Liver (tissue), 8 donors: ENCODE measurements at regions not wholly inside any gene's neighbourhood (a gene's known extent, or its start where the extent isn't known, plus 50 kb on each side); places are given as distances from the start of the nearest gene placed in this dataset.

ENCODE experiments used
- DNase-seq: peaks from one replicate; pipeline ENCODE4 v3.0.0-alpha.2; 2017; ENCODE audit warnings: low spot score
- H3K27ac ChIP-seq, 2 donors: one replicate each; pipeline ENCODE4 v1.7.0; 2013; ENCODE audit warnings: inconsistent platforms in 2 of 2, low read length in 2 of 2, control low read depth in 1 of 2, low read depth in 1 of 2, mild to moderate bottlenecking in 1 of 2
- H3K27me3 ChIP-seq, 4 donors: one replicate each; pipeline versions ENCODE4 v1.6.1 to v1.7.0; 2013; ENCODE audit warnings: low read length in 3 of 4, inconsistent platforms in 1 of 4, mild to moderate bottlenecking in 1 of 4, moderate library complexity in 1 of 4; ENCODE audit not compliant: control insufficient read depth in 4 of 4, insufficient read depth in 4 of 4
- H3K36me3 ChIP-seq, 4 donors: one replicate each; pipeline versions ENCODE4 v1.6.1 to v1.7.0; 2013; ENCODE audit warnings: low read length in 3 of 4, mild to moderate bottlenecking in 3 of 4, low read depth in 1 of 4, moderate library complexity in 1 of 4; ENCODE audit not compliant: control insufficient read depth in 4 of 4, insufficient read depth in 3 of 4
- H3K4me1 ChIP-seq, 4 donors: one replicate each; pipeline versions ENCODE4 v1.6.1 to v1.7.0; 2013; ENCODE audit warnings: low read length in 3 of 4, mild to moderate bottlenecking in 3 of 4, moderate library complexity in 1 of 4; ENCODE audit not compliant: control insufficient read depth in 4 of 4, insufficient read depth in 4 of 4
- H3K4me3 ChIP-seq, 3 donors: one replicate each; pipeline versions ENCODE4 v1.6.1 to v1.7.0; 2013; ENCODE audit warnings: low read length in 3 of 3, control low read depth in 1 of 3, low read depth in 1 of 3, mild to moderate bottlenecking in 1 of 3
- H3K9ac ChIP-seq, 2 donors: one replicate each; pipeline ENCODE4 v1.7.0; 2013; ENCODE audit warnings: low read length in 2 of 2, mild to moderate bottlenecking in 2 of 2, moderate library complexity in 2 of 2, control low read depth in 1 of 2, low read depth in 1 of 2
- H3K9me3 ChIP-seq, 4 donors: one replicate each; pipeline versions ENCODE4 v1.6.1 to v1.7.0; 2013; ENCODE audit warnings: low read length in 3 of 4; ENCODE audit not compliant: control insufficient read depth in 4 of 4
- EGR1 ChIP-seq, 2 donors: IDR thresholded peaks; 2 replicates each; pipeline ENCODE4 v1.6.1; 2016 to 2018; ENCODE audit warnings: antibody characterized with exemption in 2 of 2, low read depth in 2 of 2
- FOXA1 ChIP-seq: IDR thresholded peaks from 2 replicates; pipeline ENCODE4 v1.6.1; 2016; ENCODE audit warnings: antibody characterized with exemption
- FOXA2 ChIP-seq: IDR thresholded peaks from 2 replicates; pipeline ENCODE4 v1.6.1; 2016; ENCODE audit warnings: antibody characterized with exemption
- GABPA ChIP-seq, 2 donors: IDR thresholded peaks in 1 of 2; conservative IDR thresholded peaks in 1 of 2; 2 replicates each; pipeline ENCODE4 v1.6.1; 2016; ENCODE audit warnings: antibody characterized with exemption in 2 of 2, mild to moderate bottlenecking in 1 of 2, moderate library complexity in 1 of 2
- HNF4A ChIP-seq, 2 donors: conservative IDR thresholded peaks; 2 replicates each; pipeline ENCODE4 v1.6.1; 2016; ENCODE audit warnings: antibody characterized with exemption in 2 of 2, mild to moderate bottlenecking in 2 of 2
- HNF4G ChIP-seq: IDR thresholded peaks from 2 replicates; pipeline ENCODE4 v1.6.1; 2016; ENCODE audit warnings: antibody characterized with exemption
- JUND ChIP-seq, 2 donors: IDR thresholded peaks; 2 replicates each; pipeline ENCODE4 v1.6.1; 2016; ENCODE audit warnings: antibody characterized with exemption in 2 of 2
- NR2F2 ChIP-seq: IDR thresholded peaks from 2 replicates; pipeline ENCODE4 v1.6.1; 2016; ENCODE audit warnings: antibody characterized with exemption
- RAD21 ChIP-seq, 2 donors: IDR thresholded peaks; 2 replicates each; pipeline ENCODE4 v1.6.1; 2016; ENCODE audit warnings: antibody characterized with exemption in 2 of 2, mild to moderate bottlenecking in 2 of 2
- RXRA ChIP-seq, 2 donors: IDR thresholded peaks; 2 replicates each; pipeline ENCODE4 v1.6.1; 2017 to 2018; ENCODE audit warnings: antibody characterized with exemption in 2 of 2, mild to moderate bottlenecking in 1 of 2
- SP1 ChIP-seq: IDR thresholded peaks from 2 replicates; pipeline ENCODE4 v1.6.1; 2018; ENCODE audit warnings: antibody characterized with exemption, mild to moderate bottlenecking
- TAF1 ChIP-seq: conservative IDR thresholded peaks from 2 replicates; pipeline ENCODE4 v1.6.1; 2016; ENCODE audit warnings: antibody characterized with exemption, mild to moderate bottlenecking
- YY1 ChIP-seq: IDR thresholded peaks from 2 replicates; pipeline ENCODE4 v1.6.1; 2016; ENCODE audit warnings: antibody characterized with exemption, mild to moderate bottlenecking
- WGBS: extraction: QIAGEN DNeasy Blood & Tissue Kit; methylation state at CpG from one replicate; pipeline ENCODE4 v1.1.7; 2013; 5-methylcytosine and 5-hydroxymethylcytosine counted together
- TF ChIP-seq, protein P1 (sequence below): fragments of 150-350 bp; IDR thresholded peaks from 2 replicates; pipeline ENCODE4 v1.5.1; 2017; ENCODE audit warnings: improper control_type of control experiment, low read depth, low read length; ENCODE audit not compliant: missing input control
- TF ChIP-seq, protein P2 (sequence below): IDR thresholded peaks from 2 replicates; pipeline ENCODE4 v1.6.1; 2016; ENCODE audit warnings: antibody characterized with exemption
- TF ChIP-seq, protein P3 (sequence below): IDR thresholded peaks from 2 replicates; pipeline ENCODE4 v1.6.1; 2016; ENCODE audit warnings: antibody characterized with exemption
- TF ChIP-seq, protein P4 (sequence below): IDR thresholded peaks from 2 replicates; pipeline ENCODE4 v1.6.1; 2016; ENCODE audit warnings: antibody characterized with exemption
- TF ChIP-seq, protein P5 (sequence below): IDR thresholded peaks from 2 replicates; pipeline ENCODE4 v1.6.1; 2016; ENCODE audit warnings: antibody characterized with exemption, mild to moderate bottlenecking
- donor health status: healthy.
- donor health status: healthy.
- donor health status: healthy.
- donor health status: healthy.
- donor health status: healthy.

DNA sequence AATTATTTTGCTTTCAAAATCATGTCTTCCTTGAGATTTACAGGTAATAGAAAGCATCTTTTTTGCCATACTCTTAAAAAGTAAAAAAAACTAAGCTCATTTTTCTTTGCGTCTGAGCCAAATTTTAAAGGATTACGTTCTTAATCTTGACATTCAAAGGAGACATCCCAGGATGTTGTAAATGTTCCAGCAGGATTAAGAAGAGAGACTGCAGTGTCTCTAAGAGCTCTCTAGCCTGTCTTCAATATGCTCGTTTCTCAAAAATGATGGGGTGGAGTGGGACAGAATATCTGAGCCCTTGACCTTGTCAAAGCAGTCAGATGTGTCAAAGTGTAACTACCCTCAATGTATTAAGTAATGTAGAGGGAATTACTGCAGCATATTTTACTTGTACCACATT lies 363.3 kb downstream of the PCDH7 start:
- Histone ChIP-seq H3K9me3 (no peaks in the 10 kb centered on the region), H3K9ac (no peak overlapping the region), H3K27ac (no peak overlapping the region), H3K4me3 (no peak overlapping the region), H3K36me3 (no peaks in the 10 kb centered on the region), H3K4me1 (no peaks in the 10 kb centered on the region), H3K27me3 (no peaks in the 10 kb centered on the region)
- no peak for DNase-seq
- 66% methylated on average over 3 of the region's 3 CpGs for WGBS
- TF ChIP-seq FOXA2 (no peak), HNF4A (conservative IDR thresholded peaks at IDR 0.05) (no peak), TAF1 (no peak), JUND (IDR thresholded peaks at IDR 0.05) (no peak), NR2F2 (no peak), SP1 (no peak), GABPA (IDR thresholded peaks at IDR 0.05 in 1 of 2, conservative IDR thresholded peaks at IDR 0.05 in 1 of 2) (no peak), RAD21 (IDR thresholded peaks at IDR 0.05) (no peak), YY1 (no peak), HNF4G (no peak), RXRA (IDR thresholded peaks at IDR 0.05) (no peak), FOXA1 (no peak), EGR1 (IDR thresholded peaks at IDR 0.05; ENCODE audit: low read depth in 2 of 2) (no peak)
- TF ChIP-seq, protein P1, sequence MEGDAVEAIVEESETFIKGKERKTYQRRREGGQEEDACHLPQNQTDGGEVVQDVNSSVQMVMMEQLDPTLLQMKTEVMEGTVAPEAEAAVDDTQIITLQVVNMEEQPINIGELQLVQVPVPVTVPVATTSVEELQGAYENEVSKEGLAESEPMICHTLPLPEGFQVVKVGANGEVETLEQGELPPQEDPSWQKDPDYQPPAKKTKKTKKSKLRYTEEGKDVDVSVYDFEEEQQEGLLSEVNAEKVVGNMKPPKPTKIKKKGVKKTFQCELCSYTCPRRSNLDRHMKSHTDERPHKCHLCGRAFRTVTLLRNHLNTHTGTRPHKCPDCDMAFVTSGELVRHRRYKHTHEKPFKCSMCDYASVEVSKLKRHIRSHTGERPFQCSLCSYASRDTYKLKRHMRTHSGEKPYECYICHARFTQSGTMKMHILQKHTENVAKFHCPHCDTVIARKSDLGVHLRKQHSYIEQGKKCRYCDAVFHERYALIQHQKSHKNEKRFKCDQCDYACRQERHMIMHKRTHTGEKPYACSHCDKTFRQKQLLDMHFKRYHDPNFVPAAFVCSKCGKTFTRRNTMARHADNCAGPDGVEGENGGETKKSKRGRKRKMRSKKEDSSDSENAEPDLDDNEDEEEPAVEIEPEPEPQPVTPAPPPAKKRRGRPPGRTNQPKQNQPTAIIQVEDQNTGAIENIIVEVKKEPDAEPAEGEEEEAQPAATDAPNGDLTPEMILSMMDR: no peak
- TF ChIP-seq, protein P2, sequence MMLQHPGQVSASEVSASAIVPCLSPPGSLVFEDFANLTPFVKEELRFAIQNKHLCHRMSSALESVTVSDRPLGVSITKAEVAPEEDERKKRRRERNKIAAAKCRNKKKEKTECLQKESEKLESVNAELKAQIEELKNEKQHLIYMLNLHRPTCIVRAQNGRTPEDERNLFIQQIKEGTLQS: no peak
- TF ChIP-seq, protein P3, sequence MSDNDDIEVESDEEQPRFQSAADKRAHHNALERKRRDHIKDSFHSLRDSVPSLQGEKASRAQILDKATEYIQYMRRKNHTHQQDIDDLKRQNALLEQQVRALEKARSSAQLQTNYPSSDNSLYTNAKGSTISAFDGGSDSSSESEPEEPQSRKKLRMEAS: no peak
- TF ChIP-seq, protein P4, sequence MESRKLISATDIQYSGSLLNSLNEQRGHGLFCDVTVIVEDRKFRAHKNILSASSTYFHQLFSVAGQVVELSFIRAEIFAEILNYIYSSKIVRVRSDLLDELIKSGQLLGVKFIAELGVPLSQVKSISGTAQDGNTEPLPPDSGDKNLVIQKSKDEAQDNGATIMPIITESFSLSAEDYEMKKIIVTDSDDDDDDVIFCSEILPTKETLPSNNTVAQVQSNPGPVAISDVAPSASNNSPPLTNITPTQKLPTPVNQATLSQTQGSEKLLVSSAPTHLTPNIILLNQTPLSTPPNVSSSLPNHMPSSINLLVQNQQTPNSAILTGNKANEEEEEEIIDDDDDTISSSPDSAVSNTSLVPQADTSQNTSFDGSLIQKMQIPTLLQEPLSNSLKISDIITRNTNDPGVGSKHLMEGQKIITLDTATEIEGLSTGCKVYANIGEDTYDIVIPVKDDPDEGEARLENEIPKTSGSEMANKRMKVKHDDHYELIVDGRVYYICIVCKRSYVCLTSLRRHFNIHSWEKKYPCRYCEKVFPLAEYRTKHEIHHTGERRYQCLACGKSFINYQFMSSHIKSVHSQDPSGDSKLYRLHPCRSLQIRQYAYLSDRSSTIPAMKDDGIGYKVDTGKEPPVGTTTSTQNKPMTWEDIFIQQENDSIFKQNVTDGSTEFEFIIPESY: no peak
- TF ChIP-seq, protein P5, sequence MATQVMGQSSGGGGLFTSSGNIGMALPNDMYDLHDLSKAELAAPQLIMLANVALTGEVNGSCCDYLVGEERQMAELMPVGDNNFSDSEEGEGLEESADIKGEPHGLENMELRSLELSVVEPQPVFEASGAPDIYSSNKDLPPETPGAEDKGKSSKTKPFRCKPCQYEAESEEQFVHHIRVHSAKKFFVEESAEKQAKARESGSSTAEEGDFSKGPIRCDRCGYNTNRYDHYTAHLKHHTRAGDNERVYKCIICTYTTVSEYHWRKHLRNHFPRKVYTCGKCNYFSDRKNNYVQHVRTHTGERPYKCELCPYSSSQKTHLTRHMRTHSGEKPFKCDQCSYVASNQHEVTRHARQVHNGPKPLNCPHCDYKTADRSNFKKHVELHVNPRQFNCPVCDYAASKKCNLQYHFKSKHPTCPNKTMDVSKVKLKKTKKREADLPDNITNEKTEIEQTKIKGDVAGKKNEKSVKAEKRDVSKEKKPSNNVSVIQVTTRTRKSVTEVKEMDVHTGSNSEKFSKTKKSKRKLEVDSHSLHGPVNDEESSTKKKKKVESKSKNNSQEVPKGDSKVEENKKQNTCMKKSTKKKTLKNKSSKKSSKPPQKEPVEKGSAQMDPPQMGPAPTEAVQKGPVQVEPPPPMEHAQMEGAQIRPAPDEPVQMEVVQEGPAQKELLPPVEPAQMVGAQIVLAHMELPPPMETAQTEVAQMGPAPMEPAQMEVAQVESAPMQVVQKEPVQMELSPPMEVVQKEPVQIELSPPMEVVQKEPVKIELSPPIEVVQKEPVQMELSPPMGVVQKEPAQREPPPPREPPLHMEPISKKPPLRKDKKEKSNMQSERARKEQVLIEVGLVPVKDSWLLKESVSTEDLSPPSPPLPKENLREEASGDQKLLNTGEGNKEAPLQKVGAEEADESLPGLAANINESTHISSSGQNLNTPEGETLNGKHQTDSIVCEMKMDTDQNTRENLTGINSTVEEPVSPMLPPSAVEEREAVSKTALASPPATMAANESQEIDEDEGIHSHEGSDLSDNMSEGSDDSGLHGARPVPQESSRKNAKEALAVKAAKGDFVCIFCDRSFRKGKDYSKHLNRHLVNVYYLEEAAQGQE: no peak
